Body of pancreas (tissue), 4 donors: ENCODE measurements at regions not wholly inside any gene's neighbourhood (a gene's known extent, or its start where the extent isn't known, plus 50 kb on each side); places are given as distances from the start of the nearest gene placed in this dataset.

Experiments used
- POLR2A ChIP-seq, 3 donors: fragments of 450-650 bp; IDR thresholded peaks; one replicate each; pipeline ENCODE4 v1.6.1; 2016; ENCODE audit warnings: antibody characterized with exemption in 3 of 3, mild to moderate bottlenecking in 2 of 3
- TF ChIP-seq, protein P1 (sequence below), 7 experiments: fragments of 450-650 bp in 4 of 7; fragments of 200-600 bp in 3 of 7; sonication (generic) in 3 of 7; IDR thresholded peaks; one replicate each; pipeline ENCODE4 v1.5.1; 2016 to 2019; ENCODE audit warnings: antibody characterized with exemption in 7 of 7

DNA sequence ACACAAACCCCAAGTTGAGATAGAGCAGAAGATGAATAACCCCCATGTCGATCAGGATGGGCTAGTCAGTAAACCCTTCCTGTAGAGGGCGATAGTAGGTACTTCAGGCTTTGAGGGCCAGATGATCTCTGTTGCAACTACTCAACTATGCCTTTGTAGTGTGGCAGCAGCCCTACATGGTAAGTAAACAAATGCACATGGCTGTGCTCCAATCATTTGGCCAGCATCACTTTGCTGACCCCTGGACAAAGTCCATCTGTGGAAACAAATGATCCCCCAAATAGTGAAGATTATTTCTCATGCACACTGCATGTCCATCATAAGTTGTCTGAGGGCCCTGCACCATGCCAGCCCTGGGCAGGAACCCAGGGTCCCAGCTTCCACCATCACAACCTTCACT, 402.2 kb upstream of the PROK2 start:
- TF ChIP-seq, protein P1, sequence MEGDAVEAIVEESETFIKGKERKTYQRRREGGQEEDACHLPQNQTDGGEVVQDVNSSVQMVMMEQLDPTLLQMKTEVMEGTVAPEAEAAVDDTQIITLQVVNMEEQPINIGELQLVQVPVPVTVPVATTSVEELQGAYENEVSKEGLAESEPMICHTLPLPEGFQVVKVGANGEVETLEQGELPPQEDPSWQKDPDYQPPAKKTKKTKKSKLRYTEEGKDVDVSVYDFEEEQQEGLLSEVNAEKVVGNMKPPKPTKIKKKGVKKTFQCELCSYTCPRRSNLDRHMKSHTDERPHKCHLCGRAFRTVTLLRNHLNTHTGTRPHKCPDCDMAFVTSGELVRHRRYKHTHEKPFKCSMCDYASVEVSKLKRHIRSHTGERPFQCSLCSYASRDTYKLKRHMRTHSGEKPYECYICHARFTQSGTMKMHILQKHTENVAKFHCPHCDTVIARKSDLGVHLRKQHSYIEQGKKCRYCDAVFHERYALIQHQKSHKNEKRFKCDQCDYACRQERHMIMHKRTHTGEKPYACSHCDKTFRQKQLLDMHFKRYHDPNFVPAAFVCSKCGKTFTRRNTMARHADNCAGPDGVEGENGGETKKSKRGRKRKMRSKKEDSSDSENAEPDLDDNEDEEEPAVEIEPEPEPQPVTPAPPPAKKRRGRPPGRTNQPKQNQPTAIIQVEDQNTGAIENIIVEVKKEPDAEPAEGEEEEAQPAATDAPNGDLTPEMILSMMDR (IDR thresholded peaks at IDR 0.05), result no peak
- TF ChIP-seq POLR2A (IDR thresholded peaks at IDR 0.05), result no peak
